GM12891 (cell line): ENCODE measurements at regions not wholly inside any gene's neighbourhood (a gene's known extent, or its start where the extent isn't known, plus 50 kb on each side); places are given as distances from the start of the nearest gene placed in this dataset.

Experiments
- POLR2A ChIP-seq: IDR thresholded peaks from 2 replicates; pipeline ENCODE4 v1.6.1; 2011; ENCODE audit warnings: low read depth, low read length, control low read depth
- POLR2AphosphoS5 ChIP-seq: IDR thresholded peaks from 2 replicates; pipeline ENCODE4 v1.6.1; 2011; ENCODE audit warnings: low read depth, low read length, control low read depth
- POU2F2 ChIP-seq: IDR thresholded peaks from 2 replicates; pipeline ENCODE4 v1.6.1; 2011; ENCODE audit warnings: low read depth, mild to moderate bottlenecking, control low read depth, low read length, moderate library complexity
- SPI1 ChIP-seq: IDR thresholded peaks from 2 replicates; pipeline ENCODE4 v1.6.1; 2011; ENCODE audit warnings: low read depth, low read length, control low read depth
- TAF1 ChIP-seq: IDR thresholded peaks from 2 replicates; pipeline ENCODE4 v1.6.1; 2011; ENCODE audit warnings: low read depth, low read length, control low read depth

GRCh38 chr15:29533647-29534046 is 264.0 kb upstream of the NSMCE3 start:
- TF ChIP-seq TAF1 (no peak), POLR2A (no peak), POLR2AphosphoS5 (no peak), POU2F2 (no peak), SPI1 (no peak)
